HL-60 (cell line): ENCODE measurements at regions not wholly inside any gene's neighbourhood (a gene's known extent, or its start where the extent isn't known, plus 50 kb on each side); places are given as distances from the start of the nearest gene placed in this dataset.

ENCODE experiments used
- CTCF ChIP-seq: IDR thresholded peaks from one replicate; pipeline ENCODE4 v1.5.1; 2011; ENCODE audit warnings: low read length, control low read depth, inconsistent platforms; ENCODE audit not compliant: insufficient read depth
- GABPA ChIP-seq: IDR thresholded peaks from 2 replicates; pipeline ENCODE4 v1.6.1; 2012; ENCODE audit warnings: low read depth
- POLR2AphosphoS5 ChIP-seq: IDR thresholded peaks from 2 replicates; pipeline ENCODE4 v1.6.1; 2012; ENCODE audit warnings: low read depth
- REST ChIP-seq: IDR thresholded peaks from 2 replicates; pipeline ENCODE4 v1.6.1; 2012; ENCODE audit warnings: low read depth; ENCODE audit not compliant: insufficient replicate concordance

DNA sequence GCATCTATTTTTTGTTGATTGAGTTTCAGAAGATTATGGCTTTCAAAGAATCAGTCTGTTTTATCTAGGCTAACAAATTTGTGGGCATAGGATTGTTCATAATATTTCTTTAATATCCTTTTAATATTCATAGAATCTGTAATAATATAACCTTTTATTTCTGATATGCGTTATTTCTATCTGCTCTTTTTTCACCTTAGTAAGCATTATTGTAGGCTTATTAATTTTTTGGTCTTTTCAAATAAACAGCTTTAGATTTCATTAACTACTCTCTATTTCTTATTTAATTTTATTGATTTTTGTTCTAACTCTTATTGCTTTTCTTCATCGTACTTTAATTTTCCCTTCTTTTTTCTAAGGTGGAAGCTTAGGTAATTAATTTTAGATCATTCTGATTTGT lies 1614.4 kb upstream of the DDX18 start:
- TF ChIP-seq CTCF (no peak), REST (no peak), GABPA (no peak), POLR2AphosphoS5 (no peak)
